GM13976 (cell line): ENCODE measurements at regions not wholly inside any gene's neighbourhood (a gene's known extent, or its start where the extent isn't known, plus 50 kb on each side); places are given as distances from the start of the nearest gene placed in this dataset.
"Not testable (repeated sequence)": the region's sequence is repeated elsewhere in the genome, so short reads cannot be mapped to it uniquely, and the experiment has no call there.

Experiments used
- DNase-seq: peaks from one replicate; pipeline ENCODE4 v3.0.0; 2012; ENCODE audit warnings: low spot score
- in situ Hi-C: fragments of 300-500 bp; cut with MboI; formaldehyde crosslinking; loops from one replicate; pipeline ENCODE4 v1.12.0; 2022; ENCODE audit warnings: low sequenced_read_pairs, mixed read lengths, inconsistent platforms; ENCODE audit not compliant: unreplicated experiment
- TF ChIP-seq, protein P1 (sequence below): IDR thresholded peaks from 2 replicates; pipeline ENCODE4 v1.5.1; 2012; ENCODE audit warnings: borderline replicate concordance, mild to moderate bottlenecking; ENCODE audit not compliant: insufficient read depth; ENCODE audit errors: extremely low read depth, missing control alignments, control extremely low read depth

DNA sequence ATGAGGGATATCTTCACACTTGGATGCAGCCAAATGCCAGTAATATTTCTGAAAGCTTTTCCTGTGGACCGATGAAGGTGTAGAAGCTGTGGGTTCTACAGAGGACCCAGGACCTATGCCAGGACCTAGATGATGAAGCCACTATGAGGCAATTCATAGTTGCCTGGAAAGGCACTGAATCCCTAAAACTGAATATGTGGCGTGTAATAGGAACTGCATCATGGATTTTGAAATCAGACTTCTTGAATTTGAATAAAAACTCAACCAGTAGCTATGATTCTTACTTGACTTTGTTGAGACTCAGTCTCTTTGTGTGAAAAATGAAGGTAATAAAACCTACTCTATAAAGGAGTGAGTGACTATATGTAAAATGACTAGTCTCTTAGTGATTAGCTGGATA is 89.9 kb upstream of the SGK1 start:
- in situ Hi-C loops, result no loop called here
- TF ChIP-seq, protein P1, sequence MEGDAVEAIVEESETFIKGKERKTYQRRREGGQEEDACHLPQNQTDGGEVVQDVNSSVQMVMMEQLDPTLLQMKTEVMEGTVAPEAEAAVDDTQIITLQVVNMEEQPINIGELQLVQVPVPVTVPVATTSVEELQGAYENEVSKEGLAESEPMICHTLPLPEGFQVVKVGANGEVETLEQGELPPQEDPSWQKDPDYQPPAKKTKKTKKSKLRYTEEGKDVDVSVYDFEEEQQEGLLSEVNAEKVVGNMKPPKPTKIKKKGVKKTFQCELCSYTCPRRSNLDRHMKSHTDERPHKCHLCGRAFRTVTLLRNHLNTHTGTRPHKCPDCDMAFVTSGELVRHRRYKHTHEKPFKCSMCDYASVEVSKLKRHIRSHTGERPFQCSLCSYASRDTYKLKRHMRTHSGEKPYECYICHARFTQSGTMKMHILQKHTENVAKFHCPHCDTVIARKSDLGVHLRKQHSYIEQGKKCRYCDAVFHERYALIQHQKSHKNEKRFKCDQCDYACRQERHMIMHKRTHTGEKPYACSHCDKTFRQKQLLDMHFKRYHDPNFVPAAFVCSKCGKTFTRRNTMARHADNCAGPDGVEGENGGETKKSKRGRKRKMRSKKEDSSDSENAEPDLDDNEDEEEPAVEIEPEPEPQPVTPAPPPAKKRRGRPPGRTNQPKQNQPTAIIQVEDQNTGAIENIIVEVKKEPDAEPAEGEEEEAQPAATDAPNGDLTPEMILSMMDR, result no peak
- DNase-seq, result no peak

DNA sequence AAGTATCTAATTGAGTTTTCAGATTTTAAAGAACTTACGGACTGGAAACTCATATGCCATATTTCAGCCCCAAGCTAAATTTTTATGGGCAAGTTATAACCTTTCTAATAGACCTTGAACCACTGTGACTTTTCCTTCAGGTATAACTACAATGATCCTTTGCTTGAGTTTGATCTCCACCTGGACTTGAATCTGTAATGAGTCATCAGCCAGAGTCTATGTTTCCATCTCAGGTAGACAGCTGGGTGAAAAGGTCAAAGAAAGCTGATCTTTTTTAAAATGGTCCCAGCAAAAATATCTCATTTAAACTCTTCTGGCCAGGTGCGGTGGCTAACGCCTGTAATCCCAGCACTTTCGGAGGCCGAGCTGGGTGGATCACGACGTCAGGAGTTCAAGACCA is 88.4 kb upstream of the SGK1 start:
- TF ChIP-seq, protein P1, result no peak
- in situ Hi-C loops, result no loop called here
- no peak for DNase-seq

DNA sequence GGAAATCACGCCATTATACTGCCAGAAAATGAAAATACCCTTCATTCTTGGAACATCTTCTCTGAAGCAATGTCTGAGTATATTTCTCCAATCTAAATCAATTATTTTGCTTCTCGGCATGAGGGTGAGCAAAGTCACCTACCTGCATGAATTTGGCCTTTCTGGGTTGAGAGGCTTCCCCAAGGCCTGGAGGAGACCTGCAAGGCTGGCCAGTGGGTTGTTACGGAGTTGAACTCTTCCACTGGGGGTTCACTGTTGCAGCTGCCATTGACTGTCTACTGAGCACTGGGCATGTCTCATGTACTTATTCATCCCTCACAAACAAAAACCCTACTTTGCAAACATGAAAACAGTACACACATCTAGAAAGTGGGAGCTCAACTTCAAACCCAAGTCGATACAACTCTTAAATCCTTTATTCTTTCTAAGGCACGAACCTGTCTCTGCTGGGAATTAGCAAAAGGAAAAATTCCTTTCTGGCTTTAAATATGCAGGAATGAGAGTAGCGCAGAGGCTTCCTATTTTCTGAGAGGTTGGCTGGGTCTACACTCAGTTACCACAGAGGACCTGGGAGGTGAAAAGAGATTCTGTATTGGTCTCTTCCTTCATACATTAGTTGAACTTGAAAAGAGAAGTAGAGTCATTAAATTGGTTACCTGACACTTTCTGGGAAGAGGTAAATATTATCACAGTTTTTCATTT is 87.6 kb upstream of the SGK1 start:
- no peak for DNase-seq
- TF ChIP-seq, protein P1, result no peak
- in situ Hi-C loops, result no loop called here

DNA sequence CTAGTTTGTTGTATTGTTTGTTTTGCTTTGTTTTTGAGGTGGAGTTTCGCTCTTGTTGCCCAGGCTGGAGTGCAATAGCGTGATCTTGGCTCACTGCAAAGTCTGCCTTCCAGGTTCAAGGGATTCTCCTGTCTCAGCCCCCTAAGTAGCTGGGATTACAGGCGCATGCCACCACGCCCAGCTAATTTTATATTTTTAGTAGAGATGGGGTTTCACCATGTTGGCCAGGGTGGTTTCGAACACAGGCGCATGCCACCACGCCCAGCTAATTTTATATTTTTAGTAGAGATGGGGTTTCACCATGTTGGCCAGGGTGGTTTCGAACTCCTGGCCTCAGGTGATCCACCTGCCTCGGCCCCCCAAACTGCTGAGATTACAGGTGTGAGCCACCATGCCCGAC is 85.4 kb upstream of the SGK1 start:
- in situ Hi-C loops, DNase-seq: not testable (repeated sequence)

DNA sequence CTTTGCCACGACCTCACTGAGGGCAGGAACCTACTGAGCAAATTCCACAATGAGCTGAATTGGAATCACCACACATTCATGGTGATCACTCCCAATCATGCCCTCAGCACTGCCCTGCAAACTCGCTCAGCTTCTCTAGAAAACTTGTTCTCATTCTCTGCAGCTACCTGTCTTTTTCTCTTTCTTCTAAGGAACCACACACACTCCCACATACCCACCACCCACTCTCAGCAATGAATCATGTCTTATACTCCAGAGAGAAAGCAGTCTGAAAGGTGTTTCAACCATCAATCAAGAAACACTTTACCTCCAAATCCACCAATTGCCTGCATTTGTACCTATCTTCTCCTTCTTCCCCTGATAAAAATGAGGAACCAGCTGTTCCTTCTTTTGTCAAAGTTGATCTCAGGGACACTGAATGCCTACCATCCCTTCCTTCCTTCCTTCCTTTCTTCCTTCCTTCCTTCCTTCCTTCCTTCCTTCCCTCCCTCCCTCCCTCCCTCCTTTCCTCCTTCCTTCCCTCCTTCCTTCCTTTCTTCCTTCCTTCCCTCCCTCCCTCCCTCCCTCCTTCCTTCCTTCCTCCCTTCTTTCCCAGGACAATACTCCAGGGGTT is 84.6 kb upstream of the SGK1 start:
- in situ Hi-C loops, result no loop called here
- DNase-seq, result no peak
- TF ChIP-seq, protein P1, result no peak

DNA sequence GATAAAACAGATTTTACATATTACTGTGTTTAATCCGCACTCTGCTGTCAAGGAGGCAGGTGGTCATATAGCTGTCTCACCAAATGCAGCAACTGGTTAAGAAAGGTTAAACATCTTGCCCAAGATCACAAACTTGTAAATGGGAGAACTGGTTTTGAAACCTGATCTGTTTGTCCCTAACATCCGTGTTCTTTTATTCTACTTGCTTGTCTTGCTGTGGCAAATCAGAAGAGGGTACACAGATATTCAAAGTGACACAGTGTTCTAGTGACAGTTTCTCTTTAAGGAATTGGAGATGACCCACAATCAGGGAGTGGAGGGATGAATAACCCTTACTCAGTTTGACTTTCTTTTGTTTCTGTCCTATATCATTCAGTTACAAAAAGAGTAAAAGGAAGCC is 83.0 kb upstream of the SGK1 start:
- TF ChIP-seq, protein P1, result no peak
- no peak for DNase-seq
- in situ Hi-C loops, result no loop called here

DNA sequence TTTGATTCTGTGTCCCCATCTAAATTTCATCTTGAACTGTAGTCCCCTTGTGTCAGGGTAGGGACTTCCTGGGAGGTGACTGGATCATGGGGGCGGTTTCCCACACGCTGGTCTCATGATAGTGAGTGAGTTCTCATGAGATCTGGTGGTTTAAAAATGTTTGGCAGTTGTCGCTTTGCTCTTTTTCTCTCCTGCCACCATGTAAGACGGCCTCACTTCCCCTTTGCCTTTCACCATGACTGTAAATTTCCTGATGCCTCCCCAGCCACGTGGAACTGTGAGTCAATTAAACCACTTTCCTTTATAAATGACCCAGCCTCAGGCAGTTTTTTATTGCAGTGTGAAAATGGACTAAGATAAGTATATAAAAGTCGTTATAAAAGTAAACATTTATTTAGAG is 80.5 kb upstream of the SGK1 start:
- in situ Hi-C loops, result no loop called here
- TF ChIP-seq, protein P1, result no peak
- DNase-seq, result no peak
